ENCODE measurements at regions not wholly inside any gene's neighbourhood (a gene's known extent, or its start where the extent isn't known, plus 50 kb on each side); places are given as distances from the start of the nearest gene placed in this dataset.
"Not testable (repeated sequence)": the region's sequence is repeated elsewhere in the genome, so short reads cannot be mapped to it uniquely, and the experiment has no call there.

DNA sequence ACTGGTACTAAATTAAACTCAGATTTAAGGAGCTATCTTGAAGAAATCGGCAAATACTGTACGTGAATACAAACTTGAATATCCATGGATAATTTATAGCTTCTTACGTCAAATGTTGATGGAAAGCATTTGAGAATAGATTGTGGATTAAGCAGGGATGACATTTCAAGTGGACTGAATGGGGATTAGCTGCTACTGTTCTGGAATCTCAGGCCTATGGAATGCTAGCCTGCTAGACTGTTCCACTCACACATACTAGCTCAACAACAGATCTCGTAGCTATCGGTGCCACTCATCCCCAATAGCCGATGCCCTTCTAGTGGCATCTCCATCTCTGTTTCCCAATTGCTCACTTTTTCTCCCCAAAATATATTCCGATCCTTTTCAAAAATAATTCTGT, 62.0 kb upstream of the USP25 start:
- no peak overlapping the region for H3K4me3 ChIP-seq (replicated peaks; ENCODE audit: insufficient read depth, low read length)
- no peak for DNase-seq (ENCODE audit: low read depth in 1 of 2, low spot score in 1 of 2)
- TF ChIP-seq GABPA (IDR thresholded peaks at IDR 0.05; ENCODE audit: low read depth) (no peak), SPI1 (IDR thresholded peaks at IDR 0.05; ENCODE audit: borderline replicate concordance, low read depth) (no peak), POLR2AphosphoS5 (IDR thresholded peaks at IDR 0.05; ENCODE audit: low read depth) (no peak)
- TF ChIP-seq, protein P1, sequence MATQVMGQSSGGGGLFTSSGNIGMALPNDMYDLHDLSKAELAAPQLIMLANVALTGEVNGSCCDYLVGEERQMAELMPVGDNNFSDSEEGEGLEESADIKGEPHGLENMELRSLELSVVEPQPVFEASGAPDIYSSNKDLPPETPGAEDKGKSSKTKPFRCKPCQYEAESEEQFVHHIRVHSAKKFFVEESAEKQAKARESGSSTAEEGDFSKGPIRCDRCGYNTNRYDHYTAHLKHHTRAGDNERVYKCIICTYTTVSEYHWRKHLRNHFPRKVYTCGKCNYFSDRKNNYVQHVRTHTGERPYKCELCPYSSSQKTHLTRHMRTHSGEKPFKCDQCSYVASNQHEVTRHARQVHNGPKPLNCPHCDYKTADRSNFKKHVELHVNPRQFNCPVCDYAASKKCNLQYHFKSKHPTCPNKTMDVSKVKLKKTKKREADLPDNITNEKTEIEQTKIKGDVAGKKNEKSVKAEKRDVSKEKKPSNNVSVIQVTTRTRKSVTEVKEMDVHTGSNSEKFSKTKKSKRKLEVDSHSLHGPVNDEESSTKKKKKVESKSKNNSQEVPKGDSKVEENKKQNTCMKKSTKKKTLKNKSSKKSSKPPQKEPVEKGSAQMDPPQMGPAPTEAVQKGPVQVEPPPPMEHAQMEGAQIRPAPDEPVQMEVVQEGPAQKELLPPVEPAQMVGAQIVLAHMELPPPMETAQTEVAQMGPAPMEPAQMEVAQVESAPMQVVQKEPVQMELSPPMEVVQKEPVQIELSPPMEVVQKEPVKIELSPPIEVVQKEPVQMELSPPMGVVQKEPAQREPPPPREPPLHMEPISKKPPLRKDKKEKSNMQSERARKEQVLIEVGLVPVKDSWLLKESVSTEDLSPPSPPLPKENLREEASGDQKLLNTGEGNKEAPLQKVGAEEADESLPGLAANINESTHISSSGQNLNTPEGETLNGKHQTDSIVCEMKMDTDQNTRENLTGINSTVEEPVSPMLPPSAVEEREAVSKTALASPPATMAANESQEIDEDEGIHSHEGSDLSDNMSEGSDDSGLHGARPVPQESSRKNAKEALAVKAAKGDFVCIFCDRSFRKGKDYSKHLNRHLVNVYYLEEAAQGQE (IDR thresholded peaks at IDR 0.05; ENCODE audit: insufficient replicate concordance, low read depth), result no peak
- TF ChIP-seq, protein P2, sequence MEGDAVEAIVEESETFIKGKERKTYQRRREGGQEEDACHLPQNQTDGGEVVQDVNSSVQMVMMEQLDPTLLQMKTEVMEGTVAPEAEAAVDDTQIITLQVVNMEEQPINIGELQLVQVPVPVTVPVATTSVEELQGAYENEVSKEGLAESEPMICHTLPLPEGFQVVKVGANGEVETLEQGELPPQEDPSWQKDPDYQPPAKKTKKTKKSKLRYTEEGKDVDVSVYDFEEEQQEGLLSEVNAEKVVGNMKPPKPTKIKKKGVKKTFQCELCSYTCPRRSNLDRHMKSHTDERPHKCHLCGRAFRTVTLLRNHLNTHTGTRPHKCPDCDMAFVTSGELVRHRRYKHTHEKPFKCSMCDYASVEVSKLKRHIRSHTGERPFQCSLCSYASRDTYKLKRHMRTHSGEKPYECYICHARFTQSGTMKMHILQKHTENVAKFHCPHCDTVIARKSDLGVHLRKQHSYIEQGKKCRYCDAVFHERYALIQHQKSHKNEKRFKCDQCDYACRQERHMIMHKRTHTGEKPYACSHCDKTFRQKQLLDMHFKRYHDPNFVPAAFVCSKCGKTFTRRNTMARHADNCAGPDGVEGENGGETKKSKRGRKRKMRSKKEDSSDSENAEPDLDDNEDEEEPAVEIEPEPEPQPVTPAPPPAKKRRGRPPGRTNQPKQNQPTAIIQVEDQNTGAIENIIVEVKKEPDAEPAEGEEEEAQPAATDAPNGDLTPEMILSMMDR (IDR thresholded peaks at IDR 0.05; ENCODE audit: insufficient read depth, low read length), result no peak
- H3K27me3 ChIP-seq (ENCODE audit: insufficient read depth, poor library complexity, severe bottlenecking), result no peaks in the 10 kb centered on the region
- H3K27ac ChIP-seq (replicated peaks), result no peak overlapping the region

DNA sequence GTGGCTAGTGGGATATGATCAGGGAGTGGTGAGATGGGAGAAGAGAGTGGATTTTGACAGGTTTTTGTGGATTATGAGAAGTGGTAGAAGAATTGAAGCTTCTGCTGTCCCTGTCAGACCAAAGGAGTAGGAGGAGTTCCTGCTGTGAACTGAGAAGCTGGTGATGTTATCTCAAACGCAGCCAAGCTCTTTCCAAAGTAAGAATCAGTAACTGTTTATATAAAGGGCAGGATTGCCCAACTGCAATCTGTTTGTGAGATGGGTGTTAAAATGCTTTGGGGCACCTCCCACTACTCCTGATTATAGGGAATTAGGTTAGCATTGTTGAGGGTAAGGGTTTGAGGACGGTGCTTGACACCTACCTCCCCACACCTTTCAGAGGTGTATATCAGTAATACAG, 60.5 kb upstream of the USP25 start:
- no peak overlapping the region for H3K4me3 ChIP-seq (replicated peaks; ENCODE audit: insufficient read depth, low read length)
- TF ChIP-seq, protein P1 (IDR thresholded peaks at IDR 0.05; ENCODE audit: insufficient replicate concordance, low read depth), result no peak
- TF ChIP-seq, protein P2 (IDR thresholded peaks at IDR 0.05; ENCODE audit: insufficient read depth, low read length), result no peak
- TF ChIP-seq POLR2AphosphoS5 (IDR thresholded peaks at IDR 0.05; ENCODE audit: low read depth), result no peak
- no peak for TF ChIP-seq GABPA (IDR thresholded peaks at IDR 0.05; ENCODE audit: low read depth)
- no peak for TF ChIP-seq SPI1 (IDR thresholded peaks at IDR 0.05; ENCODE audit: borderline replicate concordance, low read depth)
- H3K27me3 ChIP-seq (ENCODE audit: insufficient read depth, poor library complexity, severe bottlenecking), result no peaks in the 10 kb centered on the region
- no peak overlapping the region for H3K27ac ChIP-seq (replicated peaks)
- DNase-seq (ENCODE audit: low read depth in 1 of 2, low spot score in 1 of 2), result no peak

DNA sequence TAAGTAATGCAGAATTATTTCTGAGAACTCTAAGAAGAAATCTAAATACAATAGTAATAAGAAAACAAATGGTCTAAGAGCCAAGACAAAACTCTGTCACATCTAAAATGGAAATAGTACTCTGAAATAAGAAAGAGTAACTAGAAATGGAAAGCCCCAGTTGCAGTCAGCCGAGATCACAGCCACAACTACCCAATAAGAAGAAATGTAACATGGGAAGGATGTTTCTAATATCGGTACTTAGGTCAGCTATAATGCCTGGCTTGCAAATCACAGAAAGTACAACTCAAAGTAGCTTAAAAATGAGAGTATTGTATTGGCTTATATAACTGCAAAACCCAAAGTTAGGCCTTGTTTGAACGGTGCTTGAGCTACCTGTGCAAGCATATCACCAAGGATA, 58.6 kb upstream of the USP25 start:
- TF ChIP-seq SPI1 (IDR thresholded peaks at IDR 0.05; ENCODE audit: borderline replicate concordance, low read depth), result no peak
- TF ChIP-seq GABPA (IDR thresholded peaks at IDR 0.05; ENCODE audit: low read depth), result no peak
- TF ChIP-seq, protein P1 (IDR thresholded peaks at IDR 0.05; ENCODE audit: insufficient replicate concordance, low read depth), result no peak
- no peak for TF ChIP-seq POLR2AphosphoS5 (IDR thresholded peaks at IDR 0.05; ENCODE audit: low read depth)
- TF ChIP-seq, protein P2 (IDR thresholded peaks at IDR 0.05; ENCODE audit: insufficient read depth, low read length), result no peak
- Histone ChIP-seq H3K27me3 (ENCODE audit: insufficient read depth, poor library complexity, severe bottlenecking) (no peaks in the 10 kb centered on the region), H3K4me3 (replicated peaks; ENCODE audit: insufficient read depth, low read length) (no peak overlapping the region), H3K27ac (replicated peaks) (no peak overlapping the region)
- no peak for DNase-seq (ENCODE audit: low read depth in 1 of 2, low spot score in 1 of 2)

DNA sequence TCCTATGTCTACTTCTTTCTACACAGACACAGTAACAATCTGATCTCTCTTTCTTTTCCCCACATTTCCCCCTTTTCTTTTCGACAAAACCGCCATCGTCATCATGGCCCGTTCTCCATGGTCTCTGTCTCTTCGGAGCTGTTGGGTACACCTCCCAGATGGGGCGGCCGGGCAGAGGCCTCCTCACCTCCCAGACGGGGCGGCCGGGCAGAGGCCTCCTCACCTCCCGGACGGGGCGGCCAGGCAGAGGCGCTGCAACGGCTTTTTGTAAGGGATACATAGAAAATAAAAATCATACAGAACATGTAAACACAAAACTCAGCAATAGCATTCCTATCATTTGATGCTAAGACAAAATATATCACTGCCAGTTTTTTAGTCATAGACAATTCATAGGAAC, 57.2 kb upstream of the USP25 start:
- H3K27me3 ChIP-seq (ENCODE audit: insufficient read depth, poor library complexity, severe bottlenecking); H3K27ac ChIP-seq (replicated peaks); H3K4me3 ChIP-seq (replicated peaks; ENCODE audit: insufficient read depth, low read length); DNase-seq (ENCODE audit: low read depth in 1 of 2, low spot score in 1 of 2): not testable (repeated sequence)
